ENCODE measurements at regions not wholly inside any gene's neighbourhood (a gene's known extent, or its start where the extent isn't known, plus 50 kb on each side); places are given as distances from the start of the nearest gene placed in this dataset.

DNA sequence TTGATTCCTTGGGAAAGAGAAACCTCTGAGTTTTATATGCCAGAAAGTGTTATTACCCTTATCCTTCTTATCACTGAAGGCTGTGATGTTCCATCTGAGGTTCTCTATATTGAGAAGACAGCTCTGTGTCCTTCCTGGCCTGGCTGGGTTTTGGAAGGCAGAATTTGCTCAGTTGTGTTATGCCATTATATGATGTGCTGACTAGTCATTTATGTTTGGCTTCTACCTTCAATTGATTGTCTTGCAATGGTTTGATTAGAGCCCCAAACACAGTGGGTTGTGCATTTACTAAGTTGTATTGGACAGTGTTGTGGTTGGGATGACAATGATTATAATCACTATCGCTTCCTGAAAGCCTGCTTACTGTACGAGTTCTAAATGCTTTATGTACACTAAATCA is 265.7 kb downstream of the SNAPC1 start (continued):
- TF ChIP-seq, protein P1, sequence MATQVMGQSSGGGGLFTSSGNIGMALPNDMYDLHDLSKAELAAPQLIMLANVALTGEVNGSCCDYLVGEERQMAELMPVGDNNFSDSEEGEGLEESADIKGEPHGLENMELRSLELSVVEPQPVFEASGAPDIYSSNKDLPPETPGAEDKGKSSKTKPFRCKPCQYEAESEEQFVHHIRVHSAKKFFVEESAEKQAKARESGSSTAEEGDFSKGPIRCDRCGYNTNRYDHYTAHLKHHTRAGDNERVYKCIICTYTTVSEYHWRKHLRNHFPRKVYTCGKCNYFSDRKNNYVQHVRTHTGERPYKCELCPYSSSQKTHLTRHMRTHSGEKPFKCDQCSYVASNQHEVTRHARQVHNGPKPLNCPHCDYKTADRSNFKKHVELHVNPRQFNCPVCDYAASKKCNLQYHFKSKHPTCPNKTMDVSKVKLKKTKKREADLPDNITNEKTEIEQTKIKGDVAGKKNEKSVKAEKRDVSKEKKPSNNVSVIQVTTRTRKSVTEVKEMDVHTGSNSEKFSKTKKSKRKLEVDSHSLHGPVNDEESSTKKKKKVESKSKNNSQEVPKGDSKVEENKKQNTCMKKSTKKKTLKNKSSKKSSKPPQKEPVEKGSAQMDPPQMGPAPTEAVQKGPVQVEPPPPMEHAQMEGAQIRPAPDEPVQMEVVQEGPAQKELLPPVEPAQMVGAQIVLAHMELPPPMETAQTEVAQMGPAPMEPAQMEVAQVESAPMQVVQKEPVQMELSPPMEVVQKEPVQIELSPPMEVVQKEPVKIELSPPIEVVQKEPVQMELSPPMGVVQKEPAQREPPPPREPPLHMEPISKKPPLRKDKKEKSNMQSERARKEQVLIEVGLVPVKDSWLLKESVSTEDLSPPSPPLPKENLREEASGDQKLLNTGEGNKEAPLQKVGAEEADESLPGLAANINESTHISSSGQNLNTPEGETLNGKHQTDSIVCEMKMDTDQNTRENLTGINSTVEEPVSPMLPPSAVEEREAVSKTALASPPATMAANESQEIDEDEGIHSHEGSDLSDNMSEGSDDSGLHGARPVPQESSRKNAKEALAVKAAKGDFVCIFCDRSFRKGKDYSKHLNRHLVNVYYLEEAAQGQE (IDR thresholded peaks at IDR 0.05; ENCODE audit: borderline replicate concordance), result no peak
- TF ChIP-seq, protein P1 (CRISPR knock-in tag; IDR thresholded peaks at IDR 0.05; ENCODE audit: low read depth), result no peak

DNA sequence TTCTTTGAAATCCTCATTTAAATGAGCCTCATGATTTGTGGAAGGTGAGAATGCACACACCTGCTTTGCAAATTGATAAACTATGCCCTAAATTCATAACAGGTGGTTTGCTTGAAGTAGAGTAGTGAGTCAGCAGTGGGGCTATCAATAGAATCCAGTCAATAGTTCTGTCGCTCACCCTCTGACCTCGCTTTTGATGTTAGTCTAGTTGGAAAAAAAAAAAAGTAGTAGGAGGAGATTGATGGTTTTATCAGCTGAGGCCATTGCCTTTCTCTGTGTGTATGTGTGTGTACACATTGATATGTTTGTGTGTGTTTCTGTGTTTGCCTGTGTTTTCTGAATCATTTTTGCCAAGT is 267.3 kb downstream of the SNAPC1 start:
- Histone ChIP-seq H3K4me2 (ENCODE audit: insufficient read depth, low read length) (no peak overlapping the region), H3K79me2 (ENCODE audit: control insufficient read depth, insufficient read depth, low read length) (no peaks in the 10 kb centered on the region), H3K36me3 (ENCODE audit: control insufficient read depth, insufficient read depth, low read length) (no peaks in the 10 kb centered on the region), H3K27me3 (ENCODE audit: control insufficient read depth in 2 of 2, insufficient read depth in 2 of 2, low read length in 2 of 2) (no peaks in the 10 kb centered on the region; a peak in 1 of 5 replicates), H3K9me1 (ENCODE audit: control insufficient read depth, insufficient read depth, low read length) (no peaks in the 10 kb centered on the region), H3K9me3 (replicated peaks; ENCODE audit: control insufficient read depth, insufficient read depth, low read depth, low read length) (no peaks in the 10 kb centered on the region), H4K20me1 (replicated peaks; ENCODE audit: control insufficient read depth, insufficient read depth, low read length) (no peaks in the 10 kb centered on the region), H3K9ac (ENCODE audit: insufficient read depth in 1 of 2, low read depth in 2 of 2, low read length in 2 of 2) (no peak overlapping the region), H3K4me1 (replicated peaks in 1 of 2; ENCODE audit: control insufficient read depth in 2 of 2, insufficient read depth in 2 of 2, low read length in 2 of 2) (no peaks in the 10 kb centered on the region), H2AFZ (ENCODE audit: low read depth, low read length) (no peak overlapping the region), H3K4me3 (no peak overlapping the region), H3K27ac (ENCODE audit: extremely low read depth, low read depth, low read length) (no peak overlapping the region)
- FAIRE-seq, result no peak
- ChIA-PET POLR2A (no interaction called here), CTCF (ENCODE audit: low intra/inter-chr PET ratio) (no interaction called here)
- ATAC-seq, result no peak
- in situ Hi-C loops (cut with MboI) (no loop called here), intact Hi-C loops (cut with micrococcal nuclease) (no loop called here)
- DNase-seq (ENCODE audit: extremely low read depth in 1 of 4, low spot score in 3 of 4), result no peak
- no TSS peak for BruUV-seq (replicated peaks)
- TF ChIP-seq BHLHE40 (IDR thresholded peaks at IDR 0.05; ENCODE audit: low read length) (no peak), ZNF384 (IDR thresholded peaks at IDR 0.05; ENCODE audit: low read depth, low read length) (no peak), NRF1 (conservative IDR thresholded peaks at IDR 0.05 in 1 of 2, IDR thresholded peaks at IDR 0.05 in 1 of 2) (no peak)
- TF ChIP-seq, protein P2, sequence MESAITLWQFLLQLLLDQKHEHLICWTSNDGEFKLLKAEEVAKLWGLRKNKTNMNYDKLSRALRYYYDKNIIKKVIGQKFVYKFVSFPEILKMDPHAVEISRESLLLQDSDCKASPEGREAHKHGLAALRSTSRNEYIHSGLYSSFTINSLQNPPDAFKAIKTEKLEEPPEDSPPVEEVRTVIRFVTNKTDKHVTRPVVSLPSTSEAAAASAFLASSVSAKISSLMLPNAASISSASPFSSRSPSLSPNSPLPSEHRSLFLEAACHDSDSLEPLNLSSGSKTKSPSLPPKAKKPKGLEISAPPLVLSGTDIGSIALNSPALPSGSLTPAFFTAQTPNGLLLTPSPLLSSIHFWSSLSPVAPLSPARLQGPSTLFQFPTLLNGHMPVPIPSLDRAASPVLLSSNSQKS (CRISPR knock-in tag; IDR thresholded peaks at IDR 0.05), result no peak
- 0% methylated on average over 2 of the region's 2 CpGs for WGBS (ENCODE audit: insufficient coverage, low coverage, missing lambda C conversion rate)
